ENCODE measurements at regions not wholly inside any gene's neighbourhood (a gene's known extent, or its start where the extent isn't known, plus 50 kb on each side); places are given as distances from the start of the nearest gene placed in this dataset.

DNA sequence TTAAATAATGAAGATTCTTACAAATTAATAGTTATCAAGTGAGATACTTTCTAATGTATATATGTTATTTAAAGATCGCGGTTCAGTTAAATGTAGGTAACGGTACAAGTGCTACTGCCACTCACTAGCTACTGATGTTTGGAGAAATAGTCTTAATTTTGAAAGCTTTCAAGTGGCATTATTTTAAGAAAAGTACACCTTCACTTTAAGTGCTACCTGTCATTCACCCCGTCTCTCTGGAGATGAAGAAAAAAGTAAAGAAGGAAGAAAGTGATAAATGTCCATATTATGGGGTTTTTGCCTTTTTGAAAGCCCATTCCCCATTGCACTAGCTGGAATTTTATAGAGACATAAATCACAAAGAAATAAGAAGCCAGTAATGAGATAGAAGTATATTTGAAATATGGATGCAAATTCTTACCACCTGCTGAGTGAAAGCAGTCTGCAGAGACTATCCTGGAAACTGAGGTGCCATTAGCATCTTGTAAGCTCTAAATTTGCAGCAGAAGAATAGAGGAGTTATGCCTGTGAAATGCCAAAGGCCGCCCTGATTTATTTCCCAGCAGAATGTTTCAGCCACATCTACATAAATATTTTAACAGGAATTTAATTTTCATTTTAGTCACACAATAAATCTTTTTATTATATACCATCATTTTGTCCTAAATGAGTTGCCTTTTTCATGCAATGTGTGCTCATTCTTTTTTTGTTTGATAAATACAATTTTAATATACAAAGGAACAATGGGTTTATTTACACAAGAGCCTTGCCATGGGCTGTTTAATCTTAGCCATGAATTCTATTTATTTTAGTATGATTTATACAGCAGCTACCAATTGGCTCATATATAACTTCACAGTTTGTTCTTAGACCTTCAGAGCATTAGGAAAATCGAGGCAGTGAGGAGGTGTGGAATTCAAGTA is 489.9 kb upstream of the RAG2 start:
- TF ChIP-seq YY1 (IDR thresholded peaks at IDR 0.05; ENCODE audit: low read depth, low read length) (no peak), EP300 (IDR thresholded peaks at IDR 0.05; ENCODE audit: borderline replicate concordance in 1 of 2, control insufficient read depth in 1 of 2, low read depth in 2 of 2, low read length in 2 of 2) (no peak), EZH2 (IDR thresholded peaks at IDR 0.05; ENCODE audit: borderline replicate concordance, control insufficient read depth, low read depth, low read length) (no peak)
- TF ChIP-seq, protein P1, sequence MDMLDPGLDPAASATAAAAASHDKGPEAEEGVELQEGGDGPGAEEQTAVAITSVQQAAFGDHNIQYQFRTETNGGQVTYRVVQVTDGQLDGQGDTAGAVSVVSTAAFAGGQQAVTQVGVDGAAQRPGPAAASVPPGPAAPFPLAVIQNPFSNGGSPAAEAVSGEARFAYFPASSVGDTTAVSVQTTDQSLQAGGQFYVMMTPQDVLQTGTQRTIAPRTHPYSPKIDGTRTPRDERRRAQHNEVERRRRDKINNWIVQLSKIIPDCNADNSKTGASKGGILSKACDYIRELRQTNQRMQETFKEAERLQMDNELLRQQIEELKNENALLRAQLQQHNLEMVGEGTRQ (IDR thresholded peaks at IDR 0.05; ENCODE audit: borderline replicate concordance, low read depth, low read length), result no peak

All from GM12878 (cell line).